ENCODE measurements at regions not wholly inside any gene's neighbourhood (a gene's known extent, or its start where the extent isn't known, plus 50 kb on each side); places are given as distances from the start of the nearest gene placed in this dataset.

- no peak overlapping the region for H3K4me3 ChIP-seq (ENCODE audit: low read depth, low read length)
- TF ChIP-seq CTCF (IDR thresholded peaks at IDR 0.05; ENCODE audit: low read depth, low read length, missing control alignments), result no peak
- no peak for DNase-seq (ENCODE audit: low read depth)
Observed at GRCh38 chr3:152944671-152945070, 109.7 kb downstream of the P2RY1 start.

- TF ChIP-seq CTCF (IDR thresholded peaks at IDR 0.05; ENCODE audit: low read depth, low read length, missing control alignments), result no peak
- DNase-seq (ENCODE audit: low read depth), result no peak
- H3K4me3 ChIP-seq (ENCODE audit: low read depth, low read length), result no peak overlapping the region
Observed at GRCh38 chr3:152945556-152945955, 110.6 kb downstream of the P2RY1 start.

DNA sequence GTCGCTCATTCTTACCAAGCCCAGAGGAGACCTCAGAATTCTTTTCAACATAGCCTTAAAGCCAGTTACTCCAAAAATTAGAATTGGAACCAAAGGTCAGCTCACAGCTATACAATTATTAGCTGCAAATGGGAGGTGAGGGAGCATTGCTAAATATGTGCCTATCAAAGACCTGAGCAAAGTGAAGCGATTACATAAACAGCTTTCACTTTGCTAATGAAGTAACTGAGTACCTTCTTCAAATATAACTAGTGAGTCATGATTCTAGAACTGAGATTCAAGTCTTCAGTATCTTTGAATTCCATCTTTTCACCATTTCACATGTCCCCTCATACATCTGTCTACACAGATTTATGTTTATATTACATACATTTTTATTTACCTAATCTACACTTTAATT is 122.6 kb downstream of the P2RY1 start:
- no peak overlapping the region for H3K4me3 ChIP-seq (ENCODE audit: low read depth, low read length)
- no peak for DNase-seq (ENCODE audit: low read depth)
- no peak for TF ChIP-seq CTCF (IDR thresholded peaks at IDR 0.05; ENCODE audit: low read depth, low read length, missing control alignments)

GRCh38 chr3:152959307-152959706 is 124.4 kb downstream of the P2RY1 start:
- DNase-seq (ENCODE audit: low read depth), result no peak
- no peak overlapping the region for H3K4me3 ChIP-seq (ENCODE audit: low read depth, low read length)
- TF ChIP-seq CTCF (IDR thresholded peaks at IDR 0.05; ENCODE audit: low read depth, low read length, missing control alignments), result no peak

- TF ChIP-seq CTCF (IDR thresholded peaks at IDR 0.05; ENCODE audit: low read depth, low read length, missing control alignments), result no peak
- no peak overlapping the region for H3K4me3 ChIP-seq (ENCODE audit: low read depth, low read length)
- DNase-seq (ENCODE audit: low read depth), result no peak
Observed at GRCh38 chr3:152960684-152961083, 125.8 kb downstream of the P2RY1 start.

- peak; percentile 22 for TF ChIP-seq CTCF (IDR thresholded peaks at IDR 0.05; ENCODE audit: low read depth, low read length, missing control alignments)
- peak; percentile 12 for DNase-seq (ENCODE audit: low read depth)
Observed at GRCh38 chr3:152961323-152961722, 126.4 kb downstream of the P2RY1 start.

DNA sequence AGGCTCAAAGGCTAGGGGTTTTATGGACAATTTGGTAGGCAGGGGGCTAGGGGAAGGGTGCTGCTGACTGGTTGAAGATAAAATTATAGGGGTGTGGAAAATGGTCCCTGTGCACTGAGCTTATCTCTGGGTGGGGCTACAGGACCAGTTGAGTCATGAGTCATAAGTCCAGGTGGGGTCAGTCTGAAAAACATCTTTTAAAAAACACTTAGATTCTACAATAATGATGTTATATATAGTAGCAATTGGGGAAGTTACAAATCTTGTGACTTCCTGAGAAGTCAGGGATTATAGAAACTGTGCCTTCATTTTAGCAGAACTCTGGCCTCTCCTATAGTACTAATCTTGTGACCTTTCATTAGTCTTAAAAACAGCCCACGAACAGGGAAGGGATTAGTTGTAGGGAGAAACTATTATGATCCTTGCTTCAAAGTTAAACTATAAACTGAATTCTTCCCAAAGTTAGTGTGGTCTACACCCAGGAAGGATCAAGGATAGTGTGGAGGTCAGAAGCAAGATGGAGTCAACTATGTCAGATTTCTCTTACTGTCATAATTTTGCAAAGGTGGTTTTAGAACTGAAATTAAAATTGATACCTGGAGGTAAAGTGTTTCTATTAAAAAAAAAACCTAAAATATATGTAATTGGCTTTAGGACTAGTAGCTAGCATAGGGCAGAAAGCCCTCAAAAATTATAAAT is 130.1 kb downstream of the P2RY1 start:
- no peak for DNase-seq (ENCODE audit: low read depth)
- H3K4me3 ChIP-seq (ENCODE audit: low read depth, low read length), result no peak overlapping the region
- TF ChIP-seq CTCF (IDR thresholded peaks at IDR 0.05; ENCODE audit: low read depth, low read length, missing control alignments), result no peak

More at GRCh38 chr3:152961323-152961722, 126.4 kb downstream of the P2RY1 start:
- H3K4me3 ChIP-seq (ENCODE audit: low read depth, low read length), result no peak overlapping the region
